Cardiac fibroblast (primary cell): ENCODE measurements at regions not wholly inside any gene's neighbourhood (a gene's known extent, or its start where the extent isn't known, plus 50 kb on each side); places are given as distances from the start of the nearest gene placed in this dataset.
A peak's percentile ranks its signal among the peaks of the same experiment; 100 is the strongest.

Source experiments
- DNase-seq, 2 donors: peaks; one replicate each; pipeline versions ENCODE4 v3.0.0 to v3.0.0-alpha.2; 2010; ENCODE audit warnings: low read depth in 2 of 2
- H3K4me3 ChIP-seq, 2 donors: replicated peaks in 1 of 2; 1 replicate in 1 of 2; 2 replicates in 1 of 2; pipeline ENCODE4 v1.5.1; 2011; ENCODE audit warnings: low read depth in 2 of 2, low read length in 2 of 2, mild to moderate bottlenecking in 2 of 2, moderate library complexity in 1 of 2
- TF ChIP-seq, protein P1 (sequence below): IDR thresholded peaks from one replicate; pipeline ENCODE4 v1.5.1; 2011; ENCODE audit warnings: low read depth, mild to moderate bottlenecking, low read length, inconsistent platforms

DNA sequence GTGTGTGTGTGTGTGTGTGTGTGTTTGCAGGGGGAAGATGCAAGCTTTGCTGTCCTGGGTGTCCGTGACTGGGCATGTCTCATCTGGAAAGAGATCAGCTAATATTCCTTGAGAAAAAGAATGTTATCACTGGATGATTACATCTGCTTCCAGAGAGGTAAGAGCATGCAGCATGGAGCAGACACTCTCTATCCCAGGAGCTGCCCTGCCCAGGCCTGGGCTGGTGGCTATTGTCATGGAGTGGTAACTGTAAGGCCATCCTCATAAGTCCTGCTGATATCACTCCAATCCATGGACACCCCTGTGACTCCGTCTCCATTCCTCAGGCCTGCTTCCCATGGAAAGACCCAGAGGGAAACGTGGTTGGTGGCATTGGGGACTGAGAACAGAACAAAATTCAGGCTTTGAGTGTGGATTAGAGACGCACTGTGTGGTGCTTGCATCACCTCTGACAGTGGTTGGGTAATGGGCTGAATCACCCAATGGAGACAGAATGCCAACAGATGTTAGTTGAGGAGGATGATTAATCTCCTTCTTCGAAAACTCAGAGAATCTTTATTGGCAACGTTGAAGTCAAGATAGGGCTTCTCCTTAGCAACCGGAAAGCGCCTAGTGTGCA, 52.0 kb upstream of the KCNIP1 start:
- peak; percentile 69 to 90 for DNase-seq
- H3K4me3 ChIP-seq: no peak overlapping the region

GRCh38 chr5:170450061-170450669, 53.7 kb upstream of the KCNIP1 start:
- no peak for DNase-seq
- TF ChIP-seq, protein P1, sequence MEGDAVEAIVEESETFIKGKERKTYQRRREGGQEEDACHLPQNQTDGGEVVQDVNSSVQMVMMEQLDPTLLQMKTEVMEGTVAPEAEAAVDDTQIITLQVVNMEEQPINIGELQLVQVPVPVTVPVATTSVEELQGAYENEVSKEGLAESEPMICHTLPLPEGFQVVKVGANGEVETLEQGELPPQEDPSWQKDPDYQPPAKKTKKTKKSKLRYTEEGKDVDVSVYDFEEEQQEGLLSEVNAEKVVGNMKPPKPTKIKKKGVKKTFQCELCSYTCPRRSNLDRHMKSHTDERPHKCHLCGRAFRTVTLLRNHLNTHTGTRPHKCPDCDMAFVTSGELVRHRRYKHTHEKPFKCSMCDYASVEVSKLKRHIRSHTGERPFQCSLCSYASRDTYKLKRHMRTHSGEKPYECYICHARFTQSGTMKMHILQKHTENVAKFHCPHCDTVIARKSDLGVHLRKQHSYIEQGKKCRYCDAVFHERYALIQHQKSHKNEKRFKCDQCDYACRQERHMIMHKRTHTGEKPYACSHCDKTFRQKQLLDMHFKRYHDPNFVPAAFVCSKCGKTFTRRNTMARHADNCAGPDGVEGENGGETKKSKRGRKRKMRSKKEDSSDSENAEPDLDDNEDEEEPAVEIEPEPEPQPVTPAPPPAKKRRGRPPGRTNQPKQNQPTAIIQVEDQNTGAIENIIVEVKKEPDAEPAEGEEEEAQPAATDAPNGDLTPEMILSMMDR: no peak
- H3K4me3 ChIP-seq: no peak overlapping the region

More for the DNA sequence above, 52.0 kb upstream of the KCNIP1 start:
- TF ChIP-seq, protein P1: no peak

DNA sequence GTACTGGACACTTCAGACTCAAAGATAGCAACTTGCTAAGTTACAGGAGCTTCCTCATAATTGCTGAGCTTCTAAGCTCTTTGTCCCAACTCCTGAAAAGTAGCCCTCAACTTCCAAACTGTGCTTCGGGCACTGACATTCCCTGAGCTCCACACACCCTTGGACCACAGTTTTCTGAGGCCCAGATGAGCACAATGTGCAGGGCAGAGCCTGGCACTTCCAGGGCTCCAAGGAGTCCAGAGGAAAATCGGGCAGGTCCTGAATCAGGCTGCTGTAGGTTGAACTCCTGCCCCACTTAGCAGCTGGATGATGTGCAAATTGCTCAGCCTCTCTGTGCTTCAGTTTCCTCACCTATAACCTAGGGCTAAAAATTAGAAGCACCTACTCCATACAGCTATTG, 54.6 kb upstream of the KCNIP1 start:
- DNase-seq: no peak
- H3K4me3 ChIP-seq: no peak overlapping the region
- TF ChIP-seq, protein P1: no peak

DNA sequence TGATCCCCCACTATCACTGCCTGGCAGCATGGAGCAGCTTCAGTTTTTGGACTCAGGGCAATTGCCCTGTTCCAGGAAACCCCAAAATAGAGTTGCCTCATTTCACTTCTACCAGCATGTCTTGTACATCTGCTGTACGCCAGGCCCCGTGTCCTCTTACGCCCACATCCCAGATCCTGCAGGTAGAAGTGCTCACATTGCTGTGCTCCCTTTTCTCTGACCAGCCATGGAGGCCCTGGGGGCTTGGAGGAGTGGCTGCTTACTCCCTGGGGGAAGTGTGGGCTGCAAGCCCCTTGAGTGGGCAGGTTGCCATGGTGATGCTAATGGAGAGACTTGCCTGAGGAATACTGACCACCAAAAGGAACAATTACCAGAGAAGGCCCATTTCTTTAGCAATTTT, 55.6 kb upstream of the KCNIP1 start:
- TF ChIP-seq, protein P1: no peak
- H3K4me3 ChIP-seq: no peak overlapping the region
- DNase-seq: no peak

DNA sequence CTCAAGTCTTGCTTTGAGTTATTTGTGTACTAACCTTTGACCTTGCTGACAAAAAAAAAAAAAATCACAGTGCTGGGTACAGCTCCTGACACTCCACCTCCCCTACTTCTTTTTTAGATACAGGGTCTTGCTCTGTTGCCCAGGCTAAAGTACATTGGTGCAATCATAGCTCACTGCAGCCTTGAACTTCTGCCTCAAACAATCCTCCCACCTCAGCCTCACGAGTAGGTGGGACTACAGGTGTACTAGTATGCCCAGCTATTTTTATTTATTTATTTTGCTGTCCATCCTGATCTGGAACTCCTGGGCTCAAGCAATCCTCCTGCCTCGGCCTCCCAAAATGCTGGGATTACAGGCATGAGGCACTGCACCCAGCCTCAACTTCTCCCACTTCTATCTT, 57.2 kb upstream of the KCNMB1 start:
- TF ChIP-seq, protein P1: no peak
- DNase-seq: no peak
- H3K4me3 ChIP-seq: no peak overlapping the region

GRCh38 chr5:170445936-170446335, 56.8 kb upstream of the KCNMB1 start:
- TF ChIP-seq, protein P1: no peak
- no peak overlapping the region for H3K4me3 ChIP-seq
- DNase-seq: no peak
